Upper lobe of right lung (tissue), 1 donor: ENCODE measurements at regions not wholly inside any gene's neighbourhood (a gene's known extent, or its start where the extent isn't known, plus 50 kb on each side); places are given as distances from the start of the nearest gene placed in this dataset.

Experiments
- ATAC-seq: fragments of 200-7000 bp; cut with Tn5 transposase; one replicate; pipeline ENCODE4 v1.9.1; 2020; ENCODE audit warnings: mild to moderate bottlenecking, moderate library complexity
- DNase-seq: peaks from one replicate; pipeline ENCODE4 v3.0.0-alpha.2; 2020
- H3K27ac ChIP-seq: fragments of 200-600 bp; one replicate; pipeline ENCODE4 v1.8.0; 2022
- H3K27me3 ChIP-seq: fragments of 200-600 bp; one replicate; pipeline ENCODE4 v1.8.0; 2022; ENCODE audit warnings: mild to moderate bottlenecking
- H3K36me3 ChIP-seq: fragments of 200-600 bp; one replicate; pipeline ENCODE4 v1.8.0; 2022
- H3K4me1 ChIP-seq: fragments of 200-600 bp; one replicate; pipeline ENCODE4 v1.8.0; 2022
- H3K4me3 ChIP-seq: fragments of 200-600 bp; one replicate; pipeline ENCODE4 v1.8.0; 2022; ENCODE audit warnings: mild to moderate bottlenecking
- H3K9me3 ChIP-seq: fragments of 200-600 bp; one replicate; pipeline ENCODE4 v1.8.0; 2022
- CTCF ChIP-seq: fragments of 200-600 bp; IDR thresholded peaks from one replicate; pipeline ENCODE4 v1.8.0; 2022; ENCODE audit warnings: antibody characterized with exemption
- intact Hi-C: fragments of 100-400 bp; cut with DNase I; formaldehyde crosslinking; loops from one replicate; pipeline ENCODE4 v1.11.0; 2022
- donor health status: DM: no; HTN: yes; CAD: no; lungs with severe emphysema.

- Histone ChIP-seq H3K9me3 (no peaks in the 10 kb centered on the region), H3K27ac (no peak overlapping the region), H3K36me3 (no peaks in the 10 kb centered on the region), H3K4me3 (no peak overlapping the region), H3K27me3 (no peaks in the 10 kb centered on the region), H3K4me1 (peaks cover 7% of the 10 kb centered on the region)
- DNase-seq (peak; percentile 29), ATAC-seq (no peak)
- intact Hi-C loops: no loop called here
- no peak for TF ChIP-seq CTCF
Observed at GRCh38 chr9:89866701-89867100, 261.9 kb downstream of the GADD45G start.

DNA sequence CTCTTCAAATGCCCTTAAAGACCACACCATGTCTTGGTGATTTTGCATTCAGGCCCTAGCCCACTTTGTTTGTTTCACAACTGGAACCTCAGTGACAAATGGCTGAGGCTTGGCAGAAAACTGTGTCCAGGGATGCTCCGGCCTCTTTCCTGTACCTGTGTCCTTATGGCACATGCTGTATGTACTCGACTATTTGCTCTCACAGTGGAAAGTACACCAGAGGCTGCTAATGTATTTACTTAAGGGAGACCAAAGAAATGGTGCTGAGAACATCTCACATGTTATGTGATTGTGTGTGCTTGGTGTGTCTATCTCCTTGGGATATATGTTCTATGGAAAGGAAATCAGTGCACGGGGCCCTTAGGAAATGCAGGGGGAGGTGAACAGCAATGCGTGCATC lies 263.3 kb downstream of the GADD45G start:
- DNase-seq (no peak), ATAC-seq (no peak)
- no peaks in the 10 kb centered on the region for H3K9me3 ChIP-seq
- H3K27me3 ChIP-seq: no peaks in the 10 kb centered on the region
- intact Hi-C loops: no loop called here
- no peak overlapping the region for H3K27ac ChIP-seq
- TF ChIP-seq CTCF: no peak
- no peak overlapping the region for H3K4me3 ChIP-seq
- H3K4me1 ChIP-seq: no peaks in the 10 kb centered on the region
- no peaks in the 10 kb centered on the region for H3K36me3 ChIP-seq

GRCh38 chr9:89869793-89870580 lies 265.2 kb downstream of the GADD45G start:
- intact Hi-C loops: no loop called here
- peaks cover 8% of the 10 kb centered on the region for H3K4me1 ChIP-seq
- H3K27ac ChIP-seq: no peak overlapping the region
- no peaks in the 10 kb centered on the region for H3K27me3 ChIP-seq
- H3K36me3 ChIP-seq: no peaks in the 10 kb centered on the region
- H3K4me3 ChIP-seq: no peak overlapping the region
- no peak for TF ChIP-seq CTCF
- no peaks in the 10 kb centered on the region for H3K9me3 ChIP-seq
- peak; percentile 22 for DNase-seq
- no peak for ATAC-seq

- ATAC-seq (no peak), DNase-seq (peak; percentile 51)
- Histone ChIP-seq H3K36me3 (no peaks in the 10 kb centered on the region), H3K4me1 (peaks cover 15% of the 10 kb centered on the region), H3K27me3 (no peaks in the 10 kb centered on the region), H3K9me3 (no peaks in the 10 kb centered on the region), H3K4me3 (no peak overlapping the region), H3K27ac (no peak overlapping the region)
- intact Hi-C loops: no loop called here
- no peak for TF ChIP-seq CTCF
Observed at GRCh38 chr9:89871871-89872331, 267.1 kb downstream of the GADD45G start.

GRCh38 chr9:89872426-89872912 lies 267.7 kb downstream of the GADD45G start:
- H3K27me3 ChIP-seq: no peaks in the 10 kb centered on the region
- H3K27ac ChIP-seq: no peak overlapping the region
- intact Hi-C loops: no loop called here
- H3K4me1 ChIP-seq: peaks cover 15% of the 10 kb centered on the region
- no peak overlapping the region for H3K4me3 ChIP-seq
- peak; percentile 40 for DNase-seq
- no peak for TF ChIP-seq CTCF
- ATAC-seq: no peak
- no peaks in the 10 kb centered on the region for H3K9me3 ChIP-seq
- H3K36me3 ChIP-seq: no peaks in the 10 kb centered on the region
